GM23338 (cell line): ENCODE measurements at regions not wholly inside any gene's neighbourhood (a gene's known extent, or its start where the extent isn't known, plus 50 kb on each side); places are given as distances from the start of the nearest gene placed in this dataset.
"Not testable (repeated sequence)": the region's sequence is repeated elsewhere in the genome, so short reads cannot be mapped to it uniquely, and the experiment has no call there.

Source experiments
- ATAC-seq: fragments of 200-7000 bp; cut with Tn5 transposase; 3 replicates; pipeline ENCODE4 v1.9.1; 2020
- DNase-seq: peaks from one replicate; pipeline ENCODE4 v3.0.0-alpha.2; 2015; ENCODE audit warnings: low spot score
- H2AFZ ChIP-seq: fragments of 200-600 bp; sonication (generic); 2 replicates; pipeline ENCODE4 v1.8.0; 2016; ENCODE audit warnings: antibody characterized with exemption, mild to moderate bottlenecking, moderate library complexity
- H3F3A ChIP-seq: fragments of 200-600 bp; sonication (generic); replicated peaks from 2 replicates; pipeline ENCODE4 v1.8.0; 2017; ENCODE audit warnings: antibody characterized with exemption, mixed run types, low read depth
- H3K27ac ChIP-seq: fragments of 200-600 bp; sonication (generic); 2 replicates; pipeline ENCODE4 v1.6.1; 2016; ENCODE audit warnings: low read depth
- H3K27me3 ChIP-seq: fragments of 200-600 bp; sonication (generic); 2 replicates; pipeline ENCODE4 v1.8.0; 2016; ENCODE audit warnings: mild to moderate bottlenecking, mixed run types, moderate library complexity; ENCODE audit not compliant: insufficient read depth
- H3K36me3 ChIP-seq: fragments of 200-600 bp; sonication (generic); 2 replicates; pipeline ENCODE4 v1.8.0; 2016; ENCODE audit warnings: mild to moderate bottlenecking; ENCODE audit not compliant: insufficient read depth
- H3K4me1 ChIP-seq: fragments of 200-600 bp; sonication (generic); 2 replicates; pipeline ENCODE4 v1.8.0; 2016; ENCODE audit warnings: mild to moderate bottlenecking, moderate library complexity; ENCODE audit not compliant: insufficient read depth
- H3K4me2 ChIP-seq: fragments of 200-600 bp; sonication (generic); 2 replicates; pipeline ENCODE4 v1.7.1; 2017; ENCODE audit warnings: mixed run types
- H3K4me3 ChIP-seq: fragments of 200-600 bp; sonication (generic); 2 replicates; pipeline ENCODE4 v1.6.1; 2016; ENCODE audit warnings: mixed run types
- H3K79me2 ChIP-seq: fragments of 200-600 bp; sonication (generic); replicated peaks from 2 replicates; pipeline ENCODE4 v1.8.0; 2017; ENCODE audit warnings: mild to moderate bottlenecking; ENCODE audit not compliant: insufficient read depth
- H3K9me2 ChIP-seq: fragments of 200-600 bp; sonication (generic); 2 replicates; pipeline ENCODE4 v1.8.0; 2017; ENCODE audit not compliant: insufficient read depth
- H4K20me1 ChIP-seq: fragments of 200-600 bp; sonication (generic); replicated peaks from 2 replicates; pipeline ENCODE4 v1.8.0; 2017; ENCODE audit warnings: mild to moderate bottlenecking; ENCODE audit not compliant: insufficient read depth
- H3K27ac Mint-ChIP-seq: 2 replicates; pipeline ENCODE4 v1.8.0; 2020; ENCODE audit warnings: inconsistent platforms, mild to moderate bottlenecking, moderate library complexity, mixed read lengths
- H3K27me3 Mint-ChIP-seq: 3 replicates; pipeline ENCODE4 v1.8.0; 2022; ENCODE audit warnings: low read depth, mild to moderate bottlenecking, moderate library complexity, mixed read lengths, inconsistent platforms; ENCODE audit not compliant: insufficient read depth, poor library complexity
- H3K36me3 Mint-ChIP-seq: 3 replicates; pipeline ENCODE4 v1.8.0; 2021; ENCODE audit warnings: low read depth, mild to moderate bottlenecking, inconsistent platforms, moderate library complexity, mixed read lengths
- H3K4me1 Mint-ChIP-seq: 3 replicates; pipeline ENCODE4 v1.8.0; 2020; ENCODE audit warnings: mild to moderate bottlenecking, inconsistent platforms, mixed read lengths
- H3K4me3 Mint-ChIP-seq: 3 replicates; pipeline ENCODE4 v1.8.0; 2021; ENCODE audit warnings: moderate library complexity, mild to moderate bottlenecking, inconsistent platforms, mixed read lengths
- H3K9me3 Mint-ChIP-seq: 3 replicates; pipeline ENCODE4 v1.8.0; 2020; ENCODE audit warnings: moderate library complexity, mild to moderate bottlenecking, inconsistent platforms, mixed read lengths
- ZNF114 ChIP-seq: fragments of 250-450 bp; sonication (Bioruptor Pico); IDR thresholded peaks from 2 replicates; pipeline ENCODE4 v1.5.0; 2020; ENCODE audit warnings: mild to moderate bottlenecking, moderate library complexity
- ZNF331 ChIP-seq: fragments of 250-450 bp; sonication (Bioruptor Pico); IDR thresholded peaks from 2 replicates; pipeline ENCODE4 v1.5.0; 2020; ENCODE audit warnings: low read depth, mild to moderate bottlenecking, moderate library complexity
- TF ChIP-seq, protein P1 (sequence below): fragments of 250-450 bp; sonication (Bioruptor Pico); IDR thresholded peaks from 2 replicates; pipeline ENCODE4 v1.5.0; 2020; ENCODE audit warnings: mild to moderate bottlenecking, moderate library complexity

DNA sequence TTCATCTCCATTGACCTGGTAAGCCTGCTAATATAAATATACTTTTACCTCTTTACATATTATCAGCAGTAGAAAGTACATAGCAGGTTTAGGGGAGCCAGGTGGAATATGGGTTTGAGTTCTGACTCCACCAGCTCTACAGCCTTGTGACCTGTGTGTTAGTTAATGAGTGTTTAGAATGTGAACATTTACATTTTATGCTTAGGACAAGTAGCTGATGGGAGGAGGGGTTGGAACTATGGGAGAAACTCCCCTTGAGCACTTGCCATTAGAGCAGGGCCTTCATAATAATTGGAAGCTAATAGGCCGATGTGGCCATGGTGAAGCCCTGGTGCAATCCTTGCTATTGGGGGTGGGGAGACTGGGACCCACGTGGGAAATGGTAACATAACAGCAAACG is 148.3 kb upstream of the NTRK2 start:
- Histone ChIP-seq H3K9me2 (0 out of 2 replicates have a peak, but pooled peaks cover 5% of the 10 kb centered on the region), H3K4me3 (no peak overlapping the region), H3K36me3 (no peaks in the 10 kb centered on the region), H3K4me1 (no peaks in the 10 kb centered on the region), H3K27me3 (no peaks in the 10 kb centered on the region), H3K79me2 (no peaks in the 10 kb centered on the region), H3K4me2 (no peak overlapping the region), H2AFZ (no peak overlapping the region), H3K27ac (no peak overlapping the region), H3F3A (no peaks in the 10 kb centered on the region), H4K20me1 (no peaks in the 10 kb centered on the region)
- Mint-ChIP-seq H3K27ac (no peak overlapping the region), H3K4me3 (no peak overlapping the region), H3K36me3 (peaks cover 26% of the 10 kb centered on the region; the same call in 2 of the 3 replicates), H3K27me3 (peaks cover 1% of the 10 kb centered on the region), H3K9me3 (peaks cover 42% of the 10 kb centered on the region), H3K4me1 (no peaks in the 10 kb centered on the region; the same call in 2 of the 3 replicates)
- DNase-seq, result no peak
- TF ChIP-seq ZNF331 (CRISPR knock-in tag), result no peak
- no peak for ATAC-seq

DNA sequence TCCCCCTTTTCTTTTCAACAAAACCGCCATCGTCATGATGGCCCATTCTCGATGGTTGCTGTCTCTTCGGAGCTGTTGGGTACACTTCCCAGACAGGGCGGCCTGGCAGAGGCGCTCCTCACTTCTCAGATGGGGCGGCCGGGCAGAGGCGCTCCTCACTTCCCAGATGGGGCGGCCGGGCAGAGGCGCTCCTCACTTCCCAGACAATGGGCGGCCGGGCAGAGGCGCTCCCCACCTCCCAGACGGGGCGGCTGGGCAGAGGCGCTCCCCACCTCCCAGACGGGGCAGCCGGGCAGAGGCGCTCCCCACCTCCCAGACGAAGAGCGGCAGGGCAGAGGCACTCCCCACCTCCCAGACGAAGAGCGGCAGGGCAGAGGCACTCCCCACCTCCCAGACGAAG is 143.3 kb upstream of the NTRK2 start:
- not testable (repeated sequence) for H3K27me3 Mint-ChIP-seq, H3K27me3 ChIP-seq, H3K4me2 ChIP-seq, H3F3A ChIP-seq, DNase-seq, H4K20me1 ChIP-seq, H3K4me1 Mint-ChIP-seq, H3K27ac Mint-ChIP-seq, H2AFZ ChIP-seq, H3K4me3 ChIP-seq, H3K9me2 ChIP-seq, H3K4me3 Mint-ChIP-seq, ATAC-seq, H3K27ac ChIP-seq, H3K4me1 ChIP-seq, H3K36me3 ChIP-seq, H3K79me2 ChIP-seq
- H3K9me3 Mint-ChIP-seq, result peaks cover 55% of the 10 kb centered on the region
- H3K36me3 Mint-ChIP-seq, result peaks cover 34% of the 10 kb centered on the region

DNA sequence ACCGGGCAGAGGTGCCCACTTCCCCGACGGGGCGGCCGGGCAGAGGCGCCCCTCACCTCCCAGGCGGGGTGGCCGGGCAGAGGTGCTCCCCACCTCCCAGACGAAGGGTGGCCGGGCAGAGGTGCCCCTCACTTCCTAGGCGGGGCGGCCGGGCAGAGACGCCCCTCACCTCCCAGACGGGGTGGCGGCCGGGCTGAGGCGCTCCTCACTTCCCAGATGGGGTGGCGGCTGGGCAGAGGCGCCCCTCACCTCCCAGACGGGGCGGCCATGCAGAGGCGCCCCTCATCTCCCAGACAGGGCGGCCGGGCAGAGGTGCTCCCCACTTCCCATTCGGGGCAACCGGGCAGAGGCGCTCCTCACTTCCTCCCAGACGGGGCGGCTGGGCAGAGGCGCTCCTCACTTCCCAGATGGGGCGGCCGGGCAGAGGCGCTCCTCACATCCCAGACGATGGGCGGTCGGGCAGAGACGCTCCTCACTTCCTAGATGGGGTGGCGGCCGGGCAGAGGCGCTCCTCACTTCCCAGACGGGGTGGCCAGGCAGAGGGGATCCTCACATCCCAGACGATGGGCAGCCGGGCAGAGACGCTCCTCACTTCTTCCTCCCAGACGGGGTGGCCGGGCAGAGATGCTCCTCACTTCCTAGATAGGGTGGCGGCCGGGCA is 142.3 kb upstream of the NTRK2 start:
- not testable (repeated sequence) for H4K20me1 ChIP-seq, H3K4me3 Mint-ChIP-seq, H3K9me2 ChIP-seq, H3K4me1 ChIP-seq, H3F3A ChIP-seq, H3K4me1 Mint-ChIP-seq, DNase-seq, H3K27ac Mint-ChIP-seq, H3K79me2 ChIP-seq, H3K27ac ChIP-seq, H3K27me3 Mint-ChIP-seq, H3K4me2 ChIP-seq, H2AFZ ChIP-seq, H3K4me3 ChIP-seq, H3K27me3 ChIP-seq, ATAC-seq, H3K36me3 ChIP-seq
- Mint-ChIP-seq H3K9me3 (peaks cover 60% of the 10 kb centered on the region), H3K36me3 (peaks cover 37% of the 10 kb centered on the region)

DNA sequence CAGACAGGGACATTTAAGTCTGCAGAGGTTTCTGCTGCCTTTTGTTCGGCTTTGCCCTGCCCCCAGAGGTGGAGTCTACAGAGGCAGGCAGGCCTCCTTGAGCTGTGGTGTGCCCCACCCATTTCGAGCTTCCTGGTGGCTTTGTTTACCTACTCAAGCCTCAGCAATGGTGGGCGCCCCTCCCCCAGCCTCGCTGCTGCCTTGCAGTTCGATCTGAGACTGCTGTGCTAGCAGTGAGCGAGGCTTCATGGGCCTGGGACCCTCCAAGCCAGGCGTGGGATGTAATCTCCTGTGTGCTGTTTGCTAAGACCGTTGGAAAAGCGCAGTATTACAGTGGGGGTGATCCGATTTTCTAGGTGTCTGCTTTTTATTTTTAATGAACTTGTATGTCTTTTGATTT is 133.6 kb upstream of the NTRK2 start:
- Mint-ChIP-seq H3K4me1 (peaks cover 20% of the 10 kb centered on the region), H3K9me3 (peaks cover 47% of the 10 kb centered on the region), H3K4me3 (peak overlapping the region; percentile 26; the same call in 1 of the 3 replicates), H3K27ac (peak overlapping the region; percentile 82), H3K36me3 (peaks cover 33% of the 10 kb centered on the region)
- not testable (repeated sequence) for H3K27ac ChIP-seq, H3K36me3 ChIP-seq, H3K79me2 ChIP-seq, H3K27me3 Mint-ChIP-seq, H3F3A ChIP-seq, H3K27me3 ChIP-seq, H4K20me1 ChIP-seq, ATAC-seq
- Histone ChIP-seq H2AFZ (peak overlapping the region; percentile 44), H3K4me3 (peak overlapping the region; percentile 32; the same call in 1 of the 2 replicates), H3K9me2 (peaks cover 12% of the 10 kb centered on the region; the same call in 1 of the 2 replicates), H3K4me2 (peak overlapping the region; percentile 46; the same call in 1 of the 2 replicates), H3K4me1 (peaks cover 12% of the 10 kb centered on the region; the same call in 1 of the 2 replicates)
- peak; percentile 56 for DNase-seq
- peak; percentile 51; the same call in 1 of the 2 replicates for TF ChIP-seq ZNF114
- TF ChIP-seq, protein P1, sequence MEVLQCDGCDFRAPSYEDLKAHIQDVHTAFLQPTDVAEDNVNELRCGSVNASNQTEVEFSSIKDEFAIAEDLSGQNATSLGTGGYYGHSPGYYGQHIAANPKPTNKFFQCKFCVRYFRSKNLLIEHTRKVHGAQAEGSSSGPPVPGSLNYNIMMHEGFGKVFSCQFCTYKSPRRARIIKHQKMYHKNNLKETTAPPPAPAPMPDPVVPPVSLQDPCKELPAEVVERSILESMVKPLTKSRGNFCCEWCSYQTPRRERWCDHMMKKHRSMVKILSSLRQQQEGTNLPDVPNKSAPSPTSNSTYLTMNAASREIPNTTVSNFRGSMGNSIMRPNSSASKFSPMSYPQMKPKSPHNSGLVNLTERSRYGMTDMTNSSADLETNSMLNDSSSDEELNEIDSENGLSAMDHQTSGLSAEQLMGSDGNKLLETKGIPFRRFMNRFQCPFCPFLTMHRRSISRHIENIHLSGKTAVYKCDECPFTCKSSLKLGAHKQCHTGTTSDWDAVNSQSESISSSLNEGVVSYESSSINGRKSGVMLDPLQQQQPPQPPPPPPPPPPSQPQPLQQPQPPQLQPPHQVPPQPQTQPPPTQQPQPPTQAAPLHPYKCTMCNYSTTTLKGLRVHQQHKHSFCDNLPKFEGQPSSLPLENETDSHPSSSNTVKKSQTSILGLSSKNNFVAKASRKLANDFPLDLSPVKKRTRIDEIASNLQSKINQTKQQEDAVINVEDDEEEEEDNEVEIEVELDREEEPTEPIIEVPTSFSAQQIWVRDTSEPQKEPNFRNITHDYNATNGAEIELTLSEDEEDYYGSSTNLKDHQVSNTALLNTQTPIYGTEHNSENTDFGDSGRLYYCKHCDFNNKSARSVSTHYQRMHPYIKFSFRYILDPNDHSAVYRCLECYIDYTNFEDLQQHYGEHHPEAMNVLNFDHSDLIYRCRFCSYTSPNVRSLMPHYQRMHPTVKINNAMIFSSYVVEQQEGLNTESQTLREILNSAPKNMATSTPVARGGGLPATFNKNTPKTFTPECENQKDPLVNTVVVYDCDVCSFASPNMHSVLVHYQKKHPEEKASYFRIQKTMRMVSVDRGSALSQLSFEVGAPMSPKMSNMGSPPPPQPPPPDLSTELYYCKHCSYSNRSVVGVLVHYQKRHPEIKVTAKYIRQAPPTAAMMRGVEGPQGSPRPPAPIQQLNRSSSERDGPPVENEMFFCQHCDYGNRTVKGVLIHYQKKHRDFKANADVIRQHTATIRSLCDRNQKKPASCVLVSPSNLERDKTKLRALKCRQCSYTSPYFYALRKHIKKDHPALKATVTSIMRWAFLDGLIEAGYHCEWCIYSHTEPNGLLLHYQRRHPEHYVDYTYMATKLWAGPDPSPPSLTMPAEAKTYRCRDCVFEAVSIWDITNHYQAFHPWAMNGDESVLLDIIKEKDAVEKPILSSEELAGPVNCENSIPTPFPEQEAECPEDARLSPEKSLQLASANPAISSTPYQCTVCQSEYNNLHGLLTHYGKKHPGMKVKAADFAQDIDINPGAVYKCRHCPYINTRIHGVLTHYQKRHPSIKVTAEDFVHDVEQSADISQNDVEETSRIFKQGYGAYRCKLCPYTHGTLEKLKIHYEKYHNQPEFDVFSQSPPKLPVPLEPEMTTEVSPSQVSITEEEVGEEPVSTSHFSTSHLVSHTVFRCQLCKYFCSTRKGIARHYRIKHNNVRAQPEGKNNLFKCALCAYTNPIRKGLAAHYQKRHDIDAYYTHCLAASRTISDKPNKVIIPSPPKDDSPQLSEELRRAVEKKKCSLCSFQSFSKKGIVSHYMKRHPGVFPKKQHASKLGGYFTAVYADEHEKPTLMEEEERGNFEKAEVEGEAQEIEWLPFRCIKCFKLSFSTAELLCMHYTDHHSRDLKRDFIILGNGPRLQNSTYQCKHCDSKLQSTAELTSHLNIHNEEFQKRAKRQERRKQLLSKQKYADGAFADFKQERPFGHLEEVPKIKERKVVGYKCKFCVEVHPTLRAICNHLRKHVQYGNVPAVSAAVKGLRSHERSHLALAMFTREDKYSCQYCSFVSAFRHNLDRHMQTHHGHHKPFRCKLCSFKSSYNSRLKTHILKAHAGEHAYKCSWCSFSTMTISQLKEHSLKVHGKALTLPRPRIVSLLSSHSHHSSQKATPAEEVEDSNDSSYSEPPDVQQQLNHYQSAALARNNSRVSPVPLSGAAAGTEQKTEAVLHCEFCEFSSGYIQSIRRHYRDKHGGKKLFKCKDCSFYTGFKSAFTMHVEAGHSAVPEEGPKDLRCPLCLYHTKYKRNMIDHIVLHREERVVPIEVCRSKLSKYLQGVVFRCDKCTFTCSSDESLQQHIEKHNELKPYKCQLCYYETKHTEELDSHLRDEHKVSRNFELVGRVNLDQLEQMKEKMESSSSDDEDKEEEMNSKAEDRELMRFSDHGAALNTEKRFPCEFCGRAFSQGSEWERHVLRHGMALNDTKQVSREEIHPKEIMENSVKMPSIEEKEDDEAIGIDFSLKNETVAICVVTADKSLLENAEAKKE, result 0 out of 2 replicates have a peak, but pooled peaks have one; percentile 34
